GM23338 (cell line): ENCODE measurements at regions not wholly inside any gene's neighbourhood (a gene's known extent, or its start where the extent isn't known, plus 50 kb on each side); places are given as distances from the start of the nearest gene placed in this dataset.
A peak's percentile ranks its signal among the peaks of the same experiment; 100 is the strongest.

ENCODE experiments used
- ATAC-seq: fragments of 200-7000 bp; cut with Tn5 transposase; 3 replicates; pipeline ENCODE4 v1.9.1; 2020
- DNase-seq: peaks from one replicate; pipeline ENCODE4 v3.0.0-alpha.2; 2015; ENCODE audit warnings: low spot score
- H2AFZ ChIP-seq: fragments of 200-600 bp; sonication (generic); 2 replicates; pipeline ENCODE4 v1.8.0; 2016; ENCODE audit warnings: antibody characterized with exemption, mild to moderate bottlenecking, moderate library complexity
- H3F3A ChIP-seq: fragments of 200-600 bp; sonication (generic); replicated peaks from 2 replicates; pipeline ENCODE4 v1.8.0; 2017; ENCODE audit warnings: antibody characterized with exemption, mixed run types, low read depth
- H3K27ac ChIP-seq: fragments of 200-600 bp; sonication (generic); 2 replicates; pipeline ENCODE4 v1.6.1; 2016; ENCODE audit warnings: low read depth
- H3K27me3 ChIP-seq: fragments of 200-600 bp; sonication (generic); 2 replicates; pipeline ENCODE4 v1.8.0; 2016; ENCODE audit warnings: mild to moderate bottlenecking, mixed run types, moderate library complexity; ENCODE audit not compliant: insufficient read depth
- H3K36me3 ChIP-seq: fragments of 200-600 bp; sonication (generic); 2 replicates; pipeline ENCODE4 v1.8.0; 2016; ENCODE audit warnings: mild to moderate bottlenecking; ENCODE audit not compliant: insufficient read depth
- H3K4me1 ChIP-seq: fragments of 200-600 bp; sonication (generic); 2 replicates; pipeline ENCODE4 v1.8.0; 2016; ENCODE audit warnings: mild to moderate bottlenecking, moderate library complexity; ENCODE audit not compliant: insufficient read depth
- H3K4me2 ChIP-seq: fragments of 200-600 bp; sonication (generic); 2 replicates; pipeline ENCODE4 v1.7.1; 2017; ENCODE audit warnings: mixed run types
- H3K4me3 ChIP-seq: fragments of 200-600 bp; sonication (generic); 2 replicates; pipeline ENCODE4 v1.6.1; 2016; ENCODE audit warnings: mixed run types
- H3K79me2 ChIP-seq: fragments of 200-600 bp; sonication (generic); replicated peaks from 2 replicates; pipeline ENCODE4 v1.8.0; 2017; ENCODE audit warnings: mild to moderate bottlenecking; ENCODE audit not compliant: insufficient read depth
- H3K9me2 ChIP-seq: fragments of 200-600 bp; sonication (generic); 2 replicates; pipeline ENCODE4 v1.8.0; 2017; ENCODE audit not compliant: insufficient read depth
- H4K20me1 ChIP-seq: fragments of 200-600 bp; sonication (generic); replicated peaks from 2 replicates; pipeline ENCODE4 v1.8.0; 2017; ENCODE audit warnings: mild to moderate bottlenecking; ENCODE audit not compliant: insufficient read depth
- H3K27ac Mint-ChIP-seq: 2 replicates; pipeline ENCODE4 v1.8.0; 2020; ENCODE audit warnings: inconsistent platforms, mild to moderate bottlenecking, moderate library complexity, mixed read lengths
- H3K27me3 Mint-ChIP-seq: 3 replicates; pipeline ENCODE4 v1.8.0; 2022; ENCODE audit warnings: low read depth, mild to moderate bottlenecking, moderate library complexity, mixed read lengths, inconsistent platforms; ENCODE audit not compliant: insufficient read depth, poor library complexity
- H3K36me3 Mint-ChIP-seq: 3 replicates; pipeline ENCODE4 v1.8.0; 2021; ENCODE audit warnings: low read depth, mild to moderate bottlenecking, inconsistent platforms, moderate library complexity, mixed read lengths
- H3K4me1 Mint-ChIP-seq: 3 replicates; pipeline ENCODE4 v1.8.0; 2020; ENCODE audit warnings: mild to moderate bottlenecking, inconsistent platforms, mixed read lengths
- H3K4me3 Mint-ChIP-seq: 3 replicates; pipeline ENCODE4 v1.8.0; 2021; ENCODE audit warnings: moderate library complexity, mild to moderate bottlenecking, inconsistent platforms, mixed read lengths
- H3K9me3 Mint-ChIP-seq: 3 replicates; pipeline ENCODE4 v1.8.0; 2020; ENCODE audit warnings: moderate library complexity, mild to moderate bottlenecking, inconsistent platforms, mixed read lengths
- CREB1 ChIP-seq: fragments of 250-450 bp; sonication (Bioruptor Pico); IDR thresholded peaks from 2 replicates; pipeline ENCODE4 v1.5.0; 2020; ENCODE audit warnings: low read depth, mild to moderate bottlenecking, moderate library complexity
- ETS1 ChIP-seq: IDR thresholded peaks from 2 replicates; pipeline ENCODE4 v1.6.1; 2016; ENCODE audit warnings: antibody characterized with exemption
- EZH2 ChIP-seq: fragments of 200-600 bp; sonication (generic); IDR thresholded peaks from one replicate; pipeline ENCODE4 v1.8.0; 2017; ENCODE audit warnings: antibody characterized with exemption, mild to moderate bottlenecking, low read depth; ENCODE audit not compliant: unreplicated experiment
- NANOG ChIP-seq: IDR thresholded peaks from 2 replicates; pipeline ENCODE4 v1.6.1; 2016; ENCODE audit warnings: antibody characterized with exemption, borderline replicate concordance
- POLR2AphosphoS5 ChIP-seq: IDR thresholded peaks from 2 replicates; pipeline ENCODE4 v1.6.1; 2016; ENCODE audit warnings: antibody characterized with exemption, low read depth
- ZNF331 ChIP-seq: fragments of 250-450 bp; sonication (Bioruptor Pico); IDR thresholded peaks from 2 replicates; pipeline ENCODE4 v1.5.0; 2020; ENCODE audit warnings: low read depth, mild to moderate bottlenecking, moderate library complexity
- TF ChIP-seq, protein P1 (sequence below), 2 experiments: fragments of 200-600 bp in 1 of 2; sonication (generic) in 1 of 2; conservative IDR thresholded peaks; 2 replicates each; pipeline versions ENCODE4 v1.5.1 to v1.6.1; 2016 to 2017; ENCODE audit warnings: antibody characterized with exemption in 2 of 2, low read depth in 2 of 2, mild to moderate bottlenecking in 2 of 2, moderate library complexity in 1 of 2
- TF ChIP-seq, protein P2 (sequence below): fragments of 250-450 bp; sonication (Bioruptor Pico); IDR thresholded peaks from 2 replicates; pipeline ENCODE4 v1.5.0; 2020; ENCODE audit warnings: mild to moderate bottlenecking, moderate library complexity

GRCh38 chr18:77765468-77765867, 515.8 kb downstream of the GALR1 start:
- peaks cover 4% of the 10 kb centered on the region for H3K27me3 Mint-ChIP-seq
- peaks cover 24% of the 10 kb centered on the region for H3K4me1 Mint-ChIP-seq
- H3K4me3 ChIP-seq = no peak overlapping the region
- H3K27ac ChIP-seq = no peak overlapping the region
- DNase-seq (peak; percentile 29), ATAC-seq (peak; percentile 84)
- H3K9me2 ChIP-seq = no peaks in the 10 kb centered on the region
- TF ChIP-seq, protein P1, sequence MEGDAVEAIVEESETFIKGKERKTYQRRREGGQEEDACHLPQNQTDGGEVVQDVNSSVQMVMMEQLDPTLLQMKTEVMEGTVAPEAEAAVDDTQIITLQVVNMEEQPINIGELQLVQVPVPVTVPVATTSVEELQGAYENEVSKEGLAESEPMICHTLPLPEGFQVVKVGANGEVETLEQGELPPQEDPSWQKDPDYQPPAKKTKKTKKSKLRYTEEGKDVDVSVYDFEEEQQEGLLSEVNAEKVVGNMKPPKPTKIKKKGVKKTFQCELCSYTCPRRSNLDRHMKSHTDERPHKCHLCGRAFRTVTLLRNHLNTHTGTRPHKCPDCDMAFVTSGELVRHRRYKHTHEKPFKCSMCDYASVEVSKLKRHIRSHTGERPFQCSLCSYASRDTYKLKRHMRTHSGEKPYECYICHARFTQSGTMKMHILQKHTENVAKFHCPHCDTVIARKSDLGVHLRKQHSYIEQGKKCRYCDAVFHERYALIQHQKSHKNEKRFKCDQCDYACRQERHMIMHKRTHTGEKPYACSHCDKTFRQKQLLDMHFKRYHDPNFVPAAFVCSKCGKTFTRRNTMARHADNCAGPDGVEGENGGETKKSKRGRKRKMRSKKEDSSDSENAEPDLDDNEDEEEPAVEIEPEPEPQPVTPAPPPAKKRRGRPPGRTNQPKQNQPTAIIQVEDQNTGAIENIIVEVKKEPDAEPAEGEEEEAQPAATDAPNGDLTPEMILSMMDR (conservative IDR thresholded peaks at IDR 0.05; ENCODE audit: low read depth in 2 of 2) = peak; percentile 44 to 59
- TF ChIP-seq NANOG (no peak), ETS1 (no peak)
- H3K9me3 Mint-ChIP-seq = peaks cover 52% of the 10 kb centered on the region
- H3K27me3 ChIP-seq = no peaks in the 10 kb centered on the region
- peaks cover 18% of the 10 kb centered on the region; the same call in 2 of the 3 replicates for H3K36me3 Mint-ChIP-seq
- 0 out of 2 replicates have a peak, but pooled peaks cover 6% of the 10 kb centered on the region for H3F3A ChIP-seq
- H3K4me3 Mint-ChIP-seq = no peak overlapping the region
- H3K4me1 ChIP-seq = peaks cover 8% of the 10 kb centered on the region; the same call in 1 of the 2 replicates
- H2AFZ ChIP-seq = no peak overlapping the region
- no peaks in the 10 kb centered on the region for H4K20me1 ChIP-seq
- no peaks in the 10 kb centered on the region for H3K79me2 ChIP-seq
- H3K36me3 ChIP-seq = 0 out of 2 replicates have a peak, but pooled peaks cover 2% of the 10 kb centered on the region
- H3K4me2 ChIP-seq = no peak overlapping the region
- H3K27ac Mint-ChIP-seq = peak overlapping the region; percentile 75; the same call in 1 of the 2 replicates

DNA sequence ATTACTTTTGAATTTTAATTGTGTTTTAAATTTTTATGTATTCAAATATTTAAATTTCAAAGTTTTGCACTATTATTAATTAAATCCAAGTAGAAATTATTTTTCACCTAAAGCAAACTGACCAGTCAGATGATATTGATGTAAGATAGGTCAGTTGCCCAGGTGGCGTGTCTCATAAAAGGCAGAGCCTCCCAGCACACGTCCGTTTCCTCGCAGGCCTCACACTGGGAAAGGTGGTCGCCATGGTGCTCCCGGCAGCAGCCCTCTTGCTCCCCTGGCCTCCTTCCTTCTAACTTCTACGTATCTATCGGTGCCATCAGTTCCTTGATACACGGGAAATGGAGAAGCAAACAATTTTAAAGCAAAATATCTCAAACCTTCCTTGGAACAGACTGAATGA, 516.8 kb downstream of the GALR1 start:
- H3K4me1 Mint-ChIP-seq = peaks cover 23% of the 10 kb centered on the region
- H4K20me1 ChIP-seq = no peaks in the 10 kb centered on the region
- no peak overlapping the region for H3K4me2 ChIP-seq
- 0 out of 2 replicates have a peak, but pooled peaks cover 2% of the 10 kb centered on the region for H3F3A ChIP-seq
- H3K27me3 ChIP-seq = no peaks in the 10 kb centered on the region
- H3K4me3 ChIP-seq = no peak overlapping the region
- no peak overlapping the region for H2AFZ ChIP-seq
- H3K27me3 Mint-ChIP-seq = peaks cover 4% of the 10 kb centered on the region
- DNase-seq = no peak
- H3K4me3 Mint-ChIP-seq = no peak overlapping the region
- peaks cover 48% of the 10 kb centered on the region for H3K9me3 Mint-ChIP-seq
- H3K4me1 ChIP-seq = peaks cover 8% of the 10 kb centered on the region; the same call in 1 of the 2 replicates
- no peaks in the 10 kb centered on the region for H3K9me2 ChIP-seq
- ATAC-seq = no peak
- H3K79me2 ChIP-seq = no peaks in the 10 kb centered on the region
- H3K27ac Mint-ChIP-seq = no peak overlapping the region
- H3K36me3 Mint-ChIP-seq = peaks cover 9% of the 10 kb centered on the region; the same call in 2 of the 3 replicates
- 0 out of 2 replicates have a peak, but pooled peaks cover 7% of the 10 kb centered on the region for H3K36me3 ChIP-seq
- no peak overlapping the region for H3K27ac ChIP-seq
- TF ChIP-seq, protein P1 (conservative IDR thresholded peaks at IDR 0.05; ENCODE audit: low read depth in 2 of 2) = no peak
- TF ChIP-seq, protein P2, sequence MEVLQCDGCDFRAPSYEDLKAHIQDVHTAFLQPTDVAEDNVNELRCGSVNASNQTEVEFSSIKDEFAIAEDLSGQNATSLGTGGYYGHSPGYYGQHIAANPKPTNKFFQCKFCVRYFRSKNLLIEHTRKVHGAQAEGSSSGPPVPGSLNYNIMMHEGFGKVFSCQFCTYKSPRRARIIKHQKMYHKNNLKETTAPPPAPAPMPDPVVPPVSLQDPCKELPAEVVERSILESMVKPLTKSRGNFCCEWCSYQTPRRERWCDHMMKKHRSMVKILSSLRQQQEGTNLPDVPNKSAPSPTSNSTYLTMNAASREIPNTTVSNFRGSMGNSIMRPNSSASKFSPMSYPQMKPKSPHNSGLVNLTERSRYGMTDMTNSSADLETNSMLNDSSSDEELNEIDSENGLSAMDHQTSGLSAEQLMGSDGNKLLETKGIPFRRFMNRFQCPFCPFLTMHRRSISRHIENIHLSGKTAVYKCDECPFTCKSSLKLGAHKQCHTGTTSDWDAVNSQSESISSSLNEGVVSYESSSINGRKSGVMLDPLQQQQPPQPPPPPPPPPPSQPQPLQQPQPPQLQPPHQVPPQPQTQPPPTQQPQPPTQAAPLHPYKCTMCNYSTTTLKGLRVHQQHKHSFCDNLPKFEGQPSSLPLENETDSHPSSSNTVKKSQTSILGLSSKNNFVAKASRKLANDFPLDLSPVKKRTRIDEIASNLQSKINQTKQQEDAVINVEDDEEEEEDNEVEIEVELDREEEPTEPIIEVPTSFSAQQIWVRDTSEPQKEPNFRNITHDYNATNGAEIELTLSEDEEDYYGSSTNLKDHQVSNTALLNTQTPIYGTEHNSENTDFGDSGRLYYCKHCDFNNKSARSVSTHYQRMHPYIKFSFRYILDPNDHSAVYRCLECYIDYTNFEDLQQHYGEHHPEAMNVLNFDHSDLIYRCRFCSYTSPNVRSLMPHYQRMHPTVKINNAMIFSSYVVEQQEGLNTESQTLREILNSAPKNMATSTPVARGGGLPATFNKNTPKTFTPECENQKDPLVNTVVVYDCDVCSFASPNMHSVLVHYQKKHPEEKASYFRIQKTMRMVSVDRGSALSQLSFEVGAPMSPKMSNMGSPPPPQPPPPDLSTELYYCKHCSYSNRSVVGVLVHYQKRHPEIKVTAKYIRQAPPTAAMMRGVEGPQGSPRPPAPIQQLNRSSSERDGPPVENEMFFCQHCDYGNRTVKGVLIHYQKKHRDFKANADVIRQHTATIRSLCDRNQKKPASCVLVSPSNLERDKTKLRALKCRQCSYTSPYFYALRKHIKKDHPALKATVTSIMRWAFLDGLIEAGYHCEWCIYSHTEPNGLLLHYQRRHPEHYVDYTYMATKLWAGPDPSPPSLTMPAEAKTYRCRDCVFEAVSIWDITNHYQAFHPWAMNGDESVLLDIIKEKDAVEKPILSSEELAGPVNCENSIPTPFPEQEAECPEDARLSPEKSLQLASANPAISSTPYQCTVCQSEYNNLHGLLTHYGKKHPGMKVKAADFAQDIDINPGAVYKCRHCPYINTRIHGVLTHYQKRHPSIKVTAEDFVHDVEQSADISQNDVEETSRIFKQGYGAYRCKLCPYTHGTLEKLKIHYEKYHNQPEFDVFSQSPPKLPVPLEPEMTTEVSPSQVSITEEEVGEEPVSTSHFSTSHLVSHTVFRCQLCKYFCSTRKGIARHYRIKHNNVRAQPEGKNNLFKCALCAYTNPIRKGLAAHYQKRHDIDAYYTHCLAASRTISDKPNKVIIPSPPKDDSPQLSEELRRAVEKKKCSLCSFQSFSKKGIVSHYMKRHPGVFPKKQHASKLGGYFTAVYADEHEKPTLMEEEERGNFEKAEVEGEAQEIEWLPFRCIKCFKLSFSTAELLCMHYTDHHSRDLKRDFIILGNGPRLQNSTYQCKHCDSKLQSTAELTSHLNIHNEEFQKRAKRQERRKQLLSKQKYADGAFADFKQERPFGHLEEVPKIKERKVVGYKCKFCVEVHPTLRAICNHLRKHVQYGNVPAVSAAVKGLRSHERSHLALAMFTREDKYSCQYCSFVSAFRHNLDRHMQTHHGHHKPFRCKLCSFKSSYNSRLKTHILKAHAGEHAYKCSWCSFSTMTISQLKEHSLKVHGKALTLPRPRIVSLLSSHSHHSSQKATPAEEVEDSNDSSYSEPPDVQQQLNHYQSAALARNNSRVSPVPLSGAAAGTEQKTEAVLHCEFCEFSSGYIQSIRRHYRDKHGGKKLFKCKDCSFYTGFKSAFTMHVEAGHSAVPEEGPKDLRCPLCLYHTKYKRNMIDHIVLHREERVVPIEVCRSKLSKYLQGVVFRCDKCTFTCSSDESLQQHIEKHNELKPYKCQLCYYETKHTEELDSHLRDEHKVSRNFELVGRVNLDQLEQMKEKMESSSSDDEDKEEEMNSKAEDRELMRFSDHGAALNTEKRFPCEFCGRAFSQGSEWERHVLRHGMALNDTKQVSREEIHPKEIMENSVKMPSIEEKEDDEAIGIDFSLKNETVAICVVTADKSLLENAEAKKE (CRISPR knock-in tag) = no peak
- TF ChIP-seq EZH2 = no peak
- no peak for TF ChIP-seq NANOG
- TF ChIP-seq ZNF331 (CRISPR knock-in tag) = no peak
- no peak for TF ChIP-seq POLR2AphosphoS5
- TF ChIP-seq CREB1 = no peak
